Fibroblast of lung (primary cell): ENCODE measurements at regions not wholly inside any gene's neighbourhood (a gene's known extent, or its start where the extent isn't known, plus 50 kb on each side); places are given as distances from the start of the nearest gene placed in this dataset.

Experiments used
- DNase-seq, 2 donors: peaks; one replicate each; pipeline versions ENCODE4 v3.0.0 to v3.0.0-alpha.2; 2010; ENCODE audit warnings: low read depth in 2 of 2
- H2AFZ ChIP-seq: 2 replicates; pipeline ENCODE4 v1.5.1; 2012; ENCODE audit warnings: low read length, control low read depth, inconsistent platforms
- H3K27ac ChIP-seq: 2 replicates; pipeline ENCODE4 v1.5.1; 2011; ENCODE audit warnings: low read length, control low read depth; ENCODE audit not compliant: insufficient read depth
- H3K27me3 ChIP-seq: 2 replicates; pipeline ENCODE4 v1.5.1; 2011; ENCODE audit warnings: mild to moderate bottlenecking, low read length; ENCODE audit not compliant: control insufficient read depth, insufficient read depth
- H3K36me3 ChIP-seq: 2 replicates; pipeline ENCODE4 v1.5.1; 2011; ENCODE audit warnings: low read length; ENCODE audit not compliant: control insufficient read depth, insufficient read depth
- H3K4me1 ChIP-seq: 2 replicates; pipeline ENCODE4 v1.5.1; 2011; ENCODE audit warnings: low read length; ENCODE audit not compliant: control insufficient read depth, insufficient read depth; ENCODE audit errors: extremely low read depth
- H3K4me2 ChIP-seq: 2 replicates; pipeline ENCODE4 v1.5.1; 2011; ENCODE audit warnings: low read length, control low read depth; ENCODE audit not compliant: insufficient read depth; ENCODE audit errors: extremely low read depth
- H3K4me3 ChIP-seq, 4 experiments: fragments of 200-600 bp in 1 of 4; sonication (generic) in 1 of 4; replicated peaks in 1 of 4; 2 replicates each; pipeline ENCODE4 v1.5.1; 2011 to 2016; ENCODE audit warnings: low read length in 4 of 4, low read depth in 3 of 4, mild to moderate bottlenecking in 3 of 4, control low read depth in 2 of 4, inconsistent platforms in 1 of 4, mixed read lengths in 1 of 4; ENCODE audit not compliant: insufficient read depth in 1 of 4; ENCODE audit errors: control extremely low read depth in 1 of 4
- H3K79me2 ChIP-seq: 2 replicates; pipeline ENCODE4 v1.5.1; 2012; ENCODE audit warnings: mild to moderate bottlenecking, low read length, inconsistent platforms; ENCODE audit not compliant: control insufficient read depth, insufficient read depth
- H3K9ac ChIP-seq: 2 replicates; pipeline ENCODE4 v1.5.1; 2011; ENCODE audit warnings: mild to moderate bottlenecking, low read length, control low read depth; ENCODE audit not compliant: insufficient read depth
- H3K9me3 ChIP-seq: 2 replicates; pipeline ENCODE4 v1.5.1; 2012; ENCODE audit warnings: low read depth, low read length; ENCODE audit not compliant: control insufficient read depth, insufficient read depth
- H4K20me1 ChIP-seq: 2 replicates; pipeline ENCODE4 v1.5.1; 2011; ENCODE audit warnings: low read length; ENCODE audit not compliant: control insufficient read depth, insufficient read depth; ENCODE audit errors: extremely low read depth
- CTCF ChIP-seq, 2 donors: IDR thresholded peaks in 1 of 2; conservative IDR thresholded peaks in 1 of 2; 1 replicate in 1 of 2; 2 replicates in 1 of 2; pipeline ENCODE4 v1.5.1; 2011 to 2012; ENCODE audit warnings: low read length in 2 of 2, control low read depth in 1 of 2, inconsistent platforms in 1 of 2, low read depth in 1 of 2, mild to moderate bottlenecking in 1 of 2
- EZH2 ChIP-seq: IDR thresholded peaks from 2 replicates; pipeline ENCODE4 v1.5.1; 2012; ENCODE audit warnings: low read length, control low read depth, mild to moderate bottlenecking; ENCODE audit errors: missing control alignments

- no peak overlapping the region for H3K4me2 ChIP-seq
- no peaks in the 10 kb centered on the region for H3K27me3 ChIP-seq
- H3K4me1 ChIP-seq = no peaks in the 10 kb centered on the region
- no peak overlapping the region for H3K27ac ChIP-seq
- TF ChIP-seq CTCF (conservative IDR thresholded peaks at IDR 0.05 in 1 of 2, IDR thresholded peaks at IDR 0.05 in 1 of 2; ENCODE audit: low read depth in 1 of 2, low read length in 2 of 2) (no peak), EZH2 (no peak)
- no peak overlapping the region for H3K4me3 ChIP-seq
- no peak overlapping the region for H2AFZ ChIP-seq
- H3K36me3 ChIP-seq = no peaks in the 10 kb centered on the region
- H4K20me1 ChIP-seq = no peaks in the 10 kb centered on the region
- H3K79me2 ChIP-seq = no peaks in the 10 kb centered on the region
- no peak overlapping the region for H3K9ac ChIP-seq
- H3K9me3 ChIP-seq = no peaks in the 10 kb centered on the region
- DNase-seq = peak in 1 of 2 donors; percentile 45
These were observed 856.6 kb downstream of the METTL15 start for GRCh38 chr11:28964811-28965210.

- no peak overlapping the region for H2AFZ ChIP-seq
- H3K27me3 ChIP-seq = no peaks in the 10 kb centered on the region
- TF ChIP-seq EZH2 (no peak), CTCF (conservative IDR thresholded peaks at IDR 0.05 in 1 of 2, IDR thresholded peaks at IDR 0.05 in 1 of 2; ENCODE audit: low read depth in 1 of 2, low read length in 2 of 2) (no peak)
- H3K27ac ChIP-seq = no peak overlapping the region
- no peak overlapping the region for H3K4me3 ChIP-seq
- H3K4me2 ChIP-seq = no peak overlapping the region
- no peaks in the 10 kb centered on the region for H4K20me1 ChIP-seq
- no peaks in the 10 kb centered on the region for H3K9me3 ChIP-seq
- H3K9ac ChIP-seq = no peak overlapping the region
- H3K4me1 ChIP-seq = no peaks in the 10 kb centered on the region
- H3K36me3 ChIP-seq = no peaks in the 10 kb centered on the region
- H3K79me2 ChIP-seq = no peaks in the 10 kb centered on the region
- peak; percentile 20 to 51 for DNase-seq
These were observed 855.0 kb downstream of the METTL15 start for GRCh38 chr11:28963187-28963586.

GRCh38 chr11:28962502-28962901 lies 854.3 kb downstream of the METTL15 start:
- H3K27me3 ChIP-seq = no peaks in the 10 kb centered on the region
- H3K79me2 ChIP-seq = no peaks in the 10 kb centered on the region
- no peak overlapping the region for H3K9ac ChIP-seq
- no peak overlapping the region for H3K27ac ChIP-seq
- no peaks in the 10 kb centered on the region for H4K20me1 ChIP-seq
- TF ChIP-seq CTCF (conservative IDR thresholded peaks at IDR 0.05 in 1 of 2, IDR thresholded peaks at IDR 0.05 in 1 of 2; ENCODE audit: low read depth in 1 of 2, low read length in 2 of 2) (no peak), EZH2 (no peak)
- H3K9me3 ChIP-seq = no peaks in the 10 kb centered on the region
- no peak overlapping the region for H2AFZ ChIP-seq
- DNase-seq = no peak
- H3K4me2 ChIP-seq = no peak overlapping the region
- no peaks in the 10 kb centered on the region for H3K4me1 ChIP-seq
- no peak overlapping the region for H3K4me3 ChIP-seq
- no peaks in the 10 kb centered on the region for H3K36me3 ChIP-seq
